ENCODE measurements at regions not wholly inside any gene's neighbourhood (a gene's known extent, or its start where the extent isn't known, plus 50 kb on each side); places are given as distances from the start of the nearest gene placed in this dataset.

- Histone ChIP-seq H3K9me3 (no peaks in the 10 kb centered on the region), H3K4me1 (peaks cover 0 to 34% of the 10 kb centered on the region in 2 donors), H3K36me3 (no peaks in the 10 kb centered on the region), H3K4me3 (no peak overlapping the region), H3K27ac (peak overlapping the region in 1 of 2 donors; percentile 25), H3K27me3 (no peaks in the 10 kb centered on the region)
- TF ChIP-seq CTCF (IDR thresholded peaks at IDR 0.05), result no peak
- no peak for DNase-seq (ENCODE audit: low spot score)
Measured at GRCh38 chr1:232538224-232538942, 91.5 kb downstream of the SIPA1L2 start.

GRCh38 chr1:232534552-232535517 lies 95.1 kb downstream of the SIPA1L2 start:
- no peaks in the 10 kb centered on the region for H3K27me3 ChIP-seq
- H3K4me1 ChIP-seq, result peaks cover 0 to 50% of the 10 kb centered on the region in 2 donors
- no peak for TF ChIP-seq CTCF (IDR thresholded peaks at IDR 0.05)
- no peaks in the 10 kb centered on the region for H3K36me3 ChIP-seq
- no peaks in the 10 kb centered on the region for H3K9me3 ChIP-seq
- H3K27ac ChIP-seq, result peak overlapping the region in 1 of 2 donors; percentile 51
- H3K4me3 ChIP-seq, result no peak overlapping the region
- no peak for DNase-seq (ENCODE audit: low spot score)

- Histone ChIP-seq H3K9me3 (no peaks in the 10 kb centered on the region), H3K4me1 (peaks cover 0 to 51% of the 10 kb centered on the region in 2 donors), H3K27ac (peak overlapping the region in 1 of 2 donors; percentile 51), H3K27me3 (no peaks in the 10 kb centered on the region), H3K4me3 (no peak overlapping the region), H3K36me3 (no peaks in the 10 kb centered on the region)
- no peak for TF ChIP-seq CTCF (IDR thresholded peaks at IDR 0.05)
- no peak for DNase-seq (ENCODE audit: low spot score)
Measured at GRCh38 chr1:232533328-232533727, 96.6 kb downstream of the SIPA1L2 start.

- Histone ChIP-seq H3K36me3 (no peaks in the 10 kb centered on the region), H3K27ac (peak overlapping the region in 1 of 2 donors; percentile 51), H3K4me3 (no peak overlapping the region), H3K27me3 (no peaks in the 10 kb centered on the region), H3K9me3 (no peaks in the 10 kb centered on the region), H3K4me1 (peaks cover 0 to 49% of the 10 kb centered on the region in 2 donors)
- TF ChIP-seq CTCF (IDR thresholded peaks at IDR 0.05), result no peak
- DNase-seq (ENCODE audit: low spot score), result no peak
Measured at GRCh38 chr1:232532901-232533300, 97.0 kb downstream of the SIPA1L2 start.

- H3K36me3 ChIP-seq, result no peaks in the 10 kb centered on the region
- no peak for DNase-seq (ENCODE audit: low spot score)
- TF ChIP-seq CTCF (IDR thresholded peaks at IDR 0.05), result no peak
- no peaks in the 10 kb centered on the region for H3K9me3 ChIP-seq
- peaks cover 0 to 58% of the 10 kb centered on the region in 2 donors for H3K4me1 ChIP-seq
- H3K4me3 ChIP-seq, result no peak overlapping the region
- no peaks in the 10 kb centered on the region for H3K27me3 ChIP-seq
- H3K27ac ChIP-seq, result no peak overlapping the region
Measured at GRCh38 chr1:232531291-232531690, 98.6 kb downstream of the SIPA1L2 start.

Data from right atrium auricular region (tissue), 2 donors.